AG04450 (cell line): ENCODE measurements at regions not wholly inside any gene's neighbourhood (a gene's known extent, or its start where the extent isn't known, plus 50 kb on each side); places are given as distances from the start of the nearest gene placed in this dataset.

Source experiments
- CTCF ChIA-PET: fragments of 300-600, 350-600 bp; formaldehyde crosslinking; extraction: SDS; loops from one replicate; lab custom pipeline; 2022; ENCODE audit warnings: antibody characterized with exemption, inconsistent platforms; lab: Charles Lee
- POLR2A ChIA-PET: fragments of 350-600 bp; formaldehyde crosslinking; extraction: SDS; loops from one replicate; lab custom pipeline; 2021; ENCODE audit warnings: antibody characterized with exemption, inconsistent platforms; lab: Yijun Ruan, JAX
- DNase-seq: peaks from one replicate; pipeline ENCODE4 v3.0.0-alpha.2; 2011; ENCODE audit warnings: low read depth, low spot score
- H3K27ac ChIP-seq: one replicate; pipeline ENCODE4 v1.5.1; 2012; ENCODE audit warnings: low read depth, low read length, control low read depth
- H3K27me3 ChIP-seq: one replicate; pipeline ENCODE4 v1.6.0; 2012; ENCODE audit warnings: low read length; ENCODE audit not compliant: control insufficient read depth, insufficient read depth
- H3K4me3 ChIP-seq: 2 replicates; pipeline ENCODE4 v1.5.1; 2011; ENCODE audit warnings: mild to moderate bottlenecking, low read depth, low read length, control low read depth
- H3K9me3 ChIP-seq: 2 replicates; pipeline ENCODE4 v1.5.1; 2012; ENCODE audit warnings: low read length; ENCODE audit not compliant: control insufficient read depth, insufficient read depth
- TF ChIP-seq, protein P1 (sequence below): IDR thresholded peaks from 2 replicates; pipeline ENCODE4 v1.5.1; 2011; ENCODE audit warnings: low read depth, low read length, control low read depth, inconsistent platforms

DNA sequence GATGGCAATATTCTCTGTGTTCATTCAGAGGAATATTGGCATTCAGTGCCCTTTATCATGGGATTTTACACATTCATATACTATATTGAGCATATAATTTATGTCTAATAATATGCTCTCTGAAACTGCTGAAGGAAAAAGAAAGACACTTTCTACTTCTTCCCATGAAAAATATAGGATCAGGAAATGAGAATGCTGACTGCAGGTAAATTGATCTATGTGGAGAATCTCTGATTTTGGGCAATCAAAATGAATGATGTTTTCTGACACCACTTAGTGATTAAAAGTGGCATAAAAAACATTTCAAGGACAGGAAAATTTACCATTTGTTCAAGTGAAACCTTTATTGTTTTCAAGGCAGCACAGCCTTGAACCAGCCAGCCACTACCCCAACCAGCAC, 260.1 kb upstream of the STXBP5 start:
- DNase-seq = no peak
- Histone ChIP-seq H3K27ac (no peak overlapping the region), H3K27me3 (no peaks in the 10 kb centered on the region), H3K9me3 (peaks cover 12% of the 10 kb centered on the region), H3K4me3 (no peak overlapping the region)
- ChIA-PET CTCF (no interaction called here), POLR2A (no interaction called here)
- TF ChIP-seq, protein P1, sequence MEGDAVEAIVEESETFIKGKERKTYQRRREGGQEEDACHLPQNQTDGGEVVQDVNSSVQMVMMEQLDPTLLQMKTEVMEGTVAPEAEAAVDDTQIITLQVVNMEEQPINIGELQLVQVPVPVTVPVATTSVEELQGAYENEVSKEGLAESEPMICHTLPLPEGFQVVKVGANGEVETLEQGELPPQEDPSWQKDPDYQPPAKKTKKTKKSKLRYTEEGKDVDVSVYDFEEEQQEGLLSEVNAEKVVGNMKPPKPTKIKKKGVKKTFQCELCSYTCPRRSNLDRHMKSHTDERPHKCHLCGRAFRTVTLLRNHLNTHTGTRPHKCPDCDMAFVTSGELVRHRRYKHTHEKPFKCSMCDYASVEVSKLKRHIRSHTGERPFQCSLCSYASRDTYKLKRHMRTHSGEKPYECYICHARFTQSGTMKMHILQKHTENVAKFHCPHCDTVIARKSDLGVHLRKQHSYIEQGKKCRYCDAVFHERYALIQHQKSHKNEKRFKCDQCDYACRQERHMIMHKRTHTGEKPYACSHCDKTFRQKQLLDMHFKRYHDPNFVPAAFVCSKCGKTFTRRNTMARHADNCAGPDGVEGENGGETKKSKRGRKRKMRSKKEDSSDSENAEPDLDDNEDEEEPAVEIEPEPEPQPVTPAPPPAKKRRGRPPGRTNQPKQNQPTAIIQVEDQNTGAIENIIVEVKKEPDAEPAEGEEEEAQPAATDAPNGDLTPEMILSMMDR = no peak

DNA sequence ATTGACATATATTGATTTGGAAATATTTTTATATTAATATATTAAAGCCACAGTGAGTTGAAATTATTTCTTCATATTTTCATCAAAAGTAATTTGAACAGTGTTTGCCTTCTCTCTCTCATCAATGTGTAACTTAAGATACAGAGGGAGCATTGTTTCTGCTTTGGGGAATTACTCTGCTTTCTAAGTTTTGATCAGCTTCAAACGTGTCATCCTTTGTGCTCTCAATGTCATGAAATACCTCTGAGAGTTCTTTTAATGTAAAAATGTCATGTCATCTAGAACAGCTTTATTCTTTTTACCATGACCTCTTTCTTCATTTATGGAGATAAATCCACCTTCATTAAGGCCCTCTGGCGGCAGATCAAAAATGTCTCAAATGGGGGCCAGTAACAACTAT, 259.4 kb upstream of the STXBP5 start:
- Histone ChIP-seq H3K4me3 (no peak overlapping the region), H3K27ac (no peak overlapping the region), H3K9me3 (peaks cover 12% of the 10 kb centered on the region), H3K27me3 (no peaks in the 10 kb centered on the region)
- TF ChIP-seq, protein P1 = no peak
- ChIA-PET POLR2A (no interaction called here), CTCF (no interaction called here)
- DNase-seq = no peak

DNA sequence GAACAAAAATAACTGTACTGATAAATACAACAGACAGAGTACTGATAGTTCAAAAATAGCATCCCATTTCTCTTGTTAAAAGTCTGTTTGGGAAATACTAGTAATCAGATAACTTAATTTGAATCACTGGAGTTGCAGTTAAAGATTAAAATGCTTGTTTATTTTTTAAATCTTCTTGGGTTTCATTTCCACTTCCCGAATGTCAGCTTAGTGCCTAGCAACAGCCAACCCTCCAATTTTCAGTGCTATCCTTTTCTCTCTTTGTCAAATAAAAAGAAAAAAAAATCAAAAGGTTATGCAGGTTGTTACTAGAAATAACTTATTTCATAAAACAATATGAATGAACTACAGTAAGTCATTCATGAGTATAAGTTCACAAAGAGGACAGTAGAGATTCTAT, 257.7 kb upstream of the STXBP5 start:
- ChIA-PET CTCF (interaction anchor here (0.9 kb wide), 1 partner anchor 44 kb away, joined by 3 read pairs; no protein-coding TSS in a partner anchor), POLR2A (interaction anchor here (0.7 kb wide), 1 partner anchor 267 kb away, joined by 3 read pairs; no protein-coding TSS in a partner anchor)
- H3K27me3 ChIP-seq = no peaks in the 10 kb centered on the region
- no peak for DNase-seq
- H3K4me3 ChIP-seq = no peak overlapping the region
- peaks cover 12% of the 10 kb centered on the region for H3K9me3 ChIP-seq
- TF ChIP-seq, protein P1 = no peak
- H3K27ac ChIP-seq = no peak overlapping the region

GRCh38 chr6:146948790-146949342, 255.4 kb upstream of the STXBP5 start:
- TF ChIP-seq, protein P1 = no peak
- no peaks in the 10 kb centered on the region; the same call in 1 of the 2 replicates for H3K9me3 ChIP-seq
- no peak overlapping the region for H3K4me3 ChIP-seq
- DNase-seq = no peak
- H3K27ac ChIP-seq = no peak overlapping the region
- ChIA-PET CTCF (no interaction called here), POLR2A (no interaction called here)
- H3K27me3 ChIP-seq = no peaks in the 10 kb centered on the region

GRCh38 chr6:146949425-146949824, 254.8 kb upstream of the STXBP5 start:
- no peak overlapping the region for H3K4me3 ChIP-seq
- ChIA-PET CTCF (no interaction called here), POLR2A (no interaction called here)
- no peak for DNase-seq
- no peaks in the 10 kb centered on the region for H3K27me3 ChIP-seq
- no peaks in the 10 kb centered on the region for H3K9me3 ChIP-seq
- H3K27ac ChIP-seq = no peak overlapping the region
- TF ChIP-seq, protein P1 = no peak
